Trophoblast cell (in vitro differentiated cells and primary cell): ENCODE measurements at regions not wholly inside any gene's neighbourhood (a gene's known extent, or its start where the extent isn't known, plus 50 kb on each side); places are given as distances from the start of the nearest gene placed in this dataset.

ENCODE experiments used
- DNase-seq, 2 donors: peaks; one replicate each; pipeline ENCODE4 v3.0.0-alpha.2; 2016
- H2AFZ ChIP-seq: 2 replicates; pipeline ENCODE4 v1.6.1; 2013; ENCODE audit warnings: low read length, moderate library complexity, mild to moderate bottlenecking; ENCODE audit not compliant: insufficient read depth, poor library complexity
- H2AK5ac ChIP-seq: 2 replicates; pipeline ENCODE4 v1.6.1; 2013; ENCODE audit warnings: mild to moderate bottlenecking, low read length
- H2BK120ac ChIP-seq: 2 replicates; pipeline ENCODE4 v1.6.1; 2013; ENCODE audit warnings: low read length, mild to moderate bottlenecking, moderate library complexity; ENCODE audit not compliant: insufficient read depth, poor library complexity
- H2BK12ac ChIP-seq: 2 replicates; pipeline ENCODE4 v1.6.1; 2013; ENCODE audit warnings: mild to moderate bottlenecking, low read length, moderate library complexity
- H2BK5ac ChIP-seq: 2 replicates; pipeline ENCODE4 v1.6.1; 2013; ENCODE audit warnings: low read length, low read depth, moderate library complexity, mild to moderate bottlenecking; ENCODE audit not compliant: poor library complexity
- H3K14ac ChIP-seq: 2 replicates; pipeline ENCODE4 v1.6.1; 2013; ENCODE audit warnings: mild to moderate bottlenecking, low read length
- H3K18ac ChIP-seq: 2 replicates; pipeline ENCODE4 v1.6.1; 2013; ENCODE audit warnings: mild to moderate bottlenecking, low read length
- H3K23ac ChIP-seq: 2 replicates; pipeline ENCODE4 v1.6.1; 2013; ENCODE audit warnings: low read length
- H3K27ac ChIP-seq: 2 replicates; pipeline ENCODE4 v1.5.1; 2013; ENCODE audit warnings: low read depth, mild to moderate bottlenecking, inconsistent platforms, low read length, moderate library complexity
- H3K27me3 ChIP-seq: 2 replicates; pipeline ENCODE4 v1.6.1; 2013; ENCODE audit warnings: inconsistent platforms, mild to moderate bottlenecking, low read length, moderate library complexity; ENCODE audit not compliant: insufficient read depth
- H3K36me3 ChIP-seq, 2 experiments: 1 replicate in 1 of 2; 2 replicates in 1 of 2; pipeline ENCODE4 v1.6.1; 2013; ENCODE audit warnings: low read length in 2 of 2, mild to moderate bottlenecking in 2 of 2, moderate library complexity in 1 of 2; ENCODE audit not compliant: insufficient read depth in 2 of 2, control insufficient read depth in 1 of 2
- H3K4ac ChIP-seq: 2 replicates; pipeline ENCODE4 v1.6.1; 2013; ENCODE audit warnings: low read depth, mild to moderate bottlenecking, low read length, moderate library complexity
- H3K4me1 ChIP-seq, 2 experiments: 1 replicate in 1 of 2; 2 replicates in 1 of 2; pipeline ENCODE4 v1.6.1; 2013; ENCODE audit warnings: low read length in 2 of 2, mild to moderate bottlenecking in 2 of 2, moderate library complexity in 1 of 2; ENCODE audit not compliant: insufficient read depth in 2 of 2, control insufficient read depth in 1 of 2
- H3K4me2 ChIP-seq: 2 replicates; pipeline ENCODE4 v1.6.1; 2013; ENCODE audit warnings: inconsistent platforms, mild to moderate bottlenecking, low read length, moderate library complexity
- H3K4me3 ChIP-seq: 2 replicates; pipeline ENCODE4 v1.5.1; 2013; ENCODE audit warnings: mild to moderate bottlenecking, low read depth, low read length, inconsistent platforms
- H3K79me1 ChIP-seq: one replicate; pipeline ENCODE4 v1.6.1; 2013; ENCODE audit warnings: low read length
- H3K79me2 ChIP-seq: 2 replicates; pipeline ENCODE4 v1.6.1; 2013; ENCODE audit warnings: low read length, mild to moderate bottlenecking; ENCODE audit not compliant: control insufficient read depth, insufficient read depth, poor library complexity
- H3K9ac ChIP-seq: 2 replicates; pipeline ENCODE4 v1.6.1; 2013; ENCODE audit warnings: mild to moderate bottlenecking, low read length
- H3K9me3 ChIP-seq: 2 replicates; pipeline ENCODE4 v1.6.1; 2013; ENCODE audit warnings: low read depth, mild to moderate bottlenecking, control low read depth, inconsistent platforms, low read length; ENCODE audit not compliant: insufficient read depth
- H4K12ac ChIP-seq: 2 replicates; pipeline ENCODE4 v1.6.1; 2013; ENCODE audit warnings: low read depth, mild to moderate bottlenecking, low read length, moderate library complexity
- H4K8ac ChIP-seq: 2 replicates; pipeline ENCODE4 v1.6.1; 2013; ENCODE audit warnings: low read depth, mild to moderate bottlenecking, low read length, moderate library complexity
- H4K91ac ChIP-seq: one replicate; pipeline ENCODE4 v1.6.1; 2013; ENCODE audit warnings: low read depth, mild to moderate bottlenecking, low read length, moderate library complexity
- WGBS: extraction: QIAGEN DNeasy Blood & Tissue Kit; methylation state at CpG from one replicate; pipeline ENCODE4 v1.1.7; 2013; ENCODE audit warnings: missing lambda C conversion rate; ENCODE audit not compliant: insufficient read length, insufficient coverage; ENCODE audit errors: extremely low coverage; 5-methylcytosine and 5-hydroxymethylcytosine counted together

GRCh38 chr3:102674284-102674683 is 239.5 kb downstream of the ZPLD1 start:
- no peak for DNase-seq

DNA sequence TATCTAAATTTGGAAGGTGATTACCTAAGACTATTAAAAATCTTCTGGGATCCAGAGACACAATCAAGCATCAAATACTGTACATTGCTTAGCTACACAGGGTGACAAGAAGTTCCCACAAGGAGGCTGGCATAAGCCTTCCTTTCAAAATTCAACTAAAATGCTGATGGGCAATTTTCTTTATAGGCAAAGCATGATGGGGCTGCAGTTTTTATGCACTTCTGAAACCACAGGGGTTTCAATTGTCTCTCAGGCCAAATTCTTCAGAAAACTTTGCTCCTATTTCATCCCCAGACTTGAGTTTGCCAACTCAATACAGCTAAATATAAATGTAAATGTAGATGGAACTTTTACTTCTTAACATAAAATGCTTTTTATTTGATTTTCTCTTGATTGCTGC is 241.6 kb downstream of the ZPLD1 start:
- no peak overlapping the region for H3K27ac ChIP-seq
- no peak overlapping the region for H2BK5ac ChIP-seq
- H3K79me1 ChIP-seq = no peaks in the 10 kb centered on the region
- no peak overlapping the region for H3K23ac ChIP-seq
- H3K4me2 ChIP-seq = no peak overlapping the region
- no peak overlapping the region for H4K91ac ChIP-seq
- no peak overlapping the region for H2BK120ac ChIP-seq
- H4K12ac ChIP-seq = no peak overlapping the region
- no peaks in the 10 kb centered on the region for H3K4me1 ChIP-seq
- H3K27me3 ChIP-seq = no peaks in the 10 kb centered on the region
- no peak overlapping the region for H3K14ac ChIP-seq
- H3K4me3 ChIP-seq = no peak overlapping the region
- no peaks in the 10 kb centered on the region for H3K36me3 ChIP-seq
- no peaks in the 10 kb centered on the region for H3K9me3 ChIP-seq
- H2AFZ ChIP-seq = no peak overlapping the region
- no peak overlapping the region for H3K4ac ChIP-seq
- H3K79me2 ChIP-seq = no peaks in the 10 kb centered on the region
- no peak overlapping the region for H2BK12ac ChIP-seq
- DNase-seq = no peak
- no peak overlapping the region for H3K9ac ChIP-seq
- H3K18ac ChIP-seq = no peak overlapping the region
- no peak overlapping the region for H2AK5ac ChIP-seq
- no peak overlapping the region for H4K8ac ChIP-seq

More at GRCh38 chr3:102674284-102674683, 239.5 kb downstream of the ZPLD1 start:
- Histone ChIP-seq H2BK120ac (no peak overlapping the region), H3K23ac (no peak overlapping the region), H2AK5ac (no peak overlapping the region), H3K4me1 (no peaks in the 10 kb centered on the region), H4K91ac (no peak overlapping the region), H3K4me2 (no peak overlapping the region), H3K27me3 (no peaks in the 10 kb centered on the region), H3K4me3 (no peak overlapping the region), H2AFZ (no peak overlapping the region), H2BK5ac (no peak overlapping the region), H3K18ac (no peak overlapping the region), H4K12ac (no peak overlapping the region), H3K9me3 (no peaks in the 10 kb centered on the region), H3K79me1 (no peaks in the 10 kb centered on the region), H2BK12ac (no peak overlapping the region), H3K9ac (no peak overlapping the region), H3K79me2 (no peaks in the 10 kb centered on the region), H3K14ac (no peak overlapping the region), H3K27ac (no peak overlapping the region), H4K8ac (no peak overlapping the region), H3K4ac (no peak overlapping the region), H3K36me3 (no peaks in the 10 kb centered on the region)
- no CpG with 5 or more reads among the region's 7 CpGs for WGBS

GRCh38 chr3:102682741-102683140 is 247.9 kb downstream of the ZPLD1 start:
- H3K4me1 ChIP-seq = no peaks in the 10 kb centered on the region
- no peak overlapping the region for H2BK12ac ChIP-seq
- no peak overlapping the region for H3K4ac ChIP-seq
- H3K4me3 ChIP-seq = no peak overlapping the region
- H2AK5ac ChIP-seq = no peak overlapping the region
- H3K27ac ChIP-seq = no peak overlapping the region
- no peaks in the 10 kb centered on the region for H3K79me1 ChIP-seq
- no peak overlapping the region for H3K23ac ChIP-seq
- no peak overlapping the region for H2AFZ ChIP-seq
- DNase-seq = no peak
- no peak overlapping the region for H3K4me2 ChIP-seq
- no peak overlapping the region for H4K91ac ChIP-seq
- no peak overlapping the region for H4K12ac ChIP-seq
- H3K9me3 ChIP-seq = no peaks in the 10 kb centered on the region
- no peaks in the 10 kb centered on the region for H3K79me2 ChIP-seq
- no peaks in the 10 kb centered on the region for H3K36me3 ChIP-seq
- no peaks in the 10 kb centered on the region for H3K27me3 ChIP-seq
- H2BK5ac ChIP-seq = no peak overlapping the region
- no peak overlapping the region for H3K14ac ChIP-seq
- H3K18ac ChIP-seq = no peak overlapping the region
- H2BK120ac ChIP-seq = no peak overlapping the region
- no peak overlapping the region for H4K8ac ChIP-seq
- H3K9ac ChIP-seq = no peak overlapping the region

DNA sequence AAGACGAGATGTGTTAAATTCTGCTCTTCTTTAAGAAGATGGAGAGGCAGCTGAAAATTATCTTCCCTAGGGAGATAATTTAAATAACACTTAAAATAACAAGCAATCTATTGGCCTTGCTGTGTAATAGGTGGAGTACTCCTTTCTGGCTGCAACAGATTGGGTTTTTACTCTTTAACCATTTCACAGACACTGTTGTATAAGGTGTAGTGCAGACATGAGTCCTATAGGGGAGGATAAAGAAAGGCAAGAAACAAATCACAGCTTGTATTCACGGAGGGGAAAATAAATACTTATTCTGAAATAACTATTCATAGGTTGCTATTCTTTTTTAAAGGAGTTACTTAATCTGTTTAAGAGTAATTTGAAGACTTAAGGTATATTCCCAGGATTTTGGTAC is 252.0 kb downstream of the ZPLD1 start:
- no peaks in the 10 kb centered on the region for H3K36me3 ChIP-seq
- H3K9me3 ChIP-seq = no peaks in the 10 kb centered on the region
- H2BK120ac ChIP-seq = no peak overlapping the region
- no peak overlapping the region for H4K12ac ChIP-seq
- no peak for DNase-seq
- H2BK12ac ChIP-seq = no peak overlapping the region
- H3K27ac ChIP-seq = no peak overlapping the region
- no peak overlapping the region for H3K4ac ChIP-seq
- H2AK5ac ChIP-seq = no peak overlapping the region
- H3K18ac ChIP-seq = no peak overlapping the region
- H3K27me3 ChIP-seq = no peaks in the 10 kb centered on the region
- H4K8ac ChIP-seq = no peak overlapping the region
- no CpG with 5 or more reads among the region's 2 CpGs for WGBS
- no peak overlapping the region for H4K91ac ChIP-seq
- H3K23ac ChIP-seq = no peak overlapping the region
- no peak overlapping the region for H2AFZ ChIP-seq
- H3K4me2 ChIP-seq = no peak overlapping the region
- no peaks in the 10 kb centered on the region for H3K79me1 ChIP-seq
- no peak overlapping the region for H3K9ac ChIP-seq
- no peak overlapping the region for H3K4me3 ChIP-seq
- no peak overlapping the region for H2BK5ac ChIP-seq
- H3K4me1 ChIP-seq = no peaks in the 10 kb centered on the region
- H3K79me2 ChIP-seq = no peaks in the 10 kb centered on the region
- H3K14ac ChIP-seq = no peak overlapping the region
